ENCODE measurements at regions not wholly inside any gene's neighbourhood (a gene's known extent, or its start where the extent isn't known, plus 50 kb on each side); places are given as distances from the start of the nearest gene placed in this dataset.
A peak's percentile ranks its signal among the peaks of the same experiment; 100 is the strongest.

GRCh38 chr3:20236603-20237002, 50.6 kb upstream of the SGO1 start:
- TF ChIP-seq CTCF (IDR thresholded peaks at IDR 0.05; ENCODE audit: borderline replicate concordance, extremely low read depth, insufficient read depth): no peak
- DNase-seq (no peak), FAIRE-seq (peak; percentile 76)
- intact Hi-C loops (cut with DNase I): no loop called here
- no peaks in the 10 kb centered on the region for H3K27me3 ChIP-seq (ENCODE audit: control insufficient read depth, insufficient read depth, low read length)
- H3K9me3 ChIP-seq (ENCODE audit: control insufficient read depth in 2 of 3, insufficient read depth in 1 of 3, low read length in 3 of 3): no peaks in the 10 kb centered on the region
- no peak overlapping the region for H3K4me3 ChIP-seq (ENCODE audit: low read length in 3 of 3)
- peak overlapping the region in 1 of 2 donors; percentile 32 for H3K27ac ChIP-seq (ENCODE audit: low read depth in 2 of 2, low read length in 2 of 2)
- H3K4me1 ChIP-seq (ENCODE audit: control insufficient read depth in 2 of 3, insufficient read depth in 2 of 3, low read depth in 1 of 3, low read length in 3 of 3): peaks cover 0 to 6% (median 0%) of the 10 kb centered on the region in 3 donors
- no peak overlapping the region for H3K9ac ChIP-seq (ENCODE audit: low read length in 3 of 3)
- no peaks in the 10 kb centered on the region for H3K36me3 ChIP-seq (ENCODE audit: control insufficient read depth in 2 of 3, insufficient read depth in 3 of 3, low read length in 3 of 3)
